Tibial artery (tissue), 4 donors: ENCODE measurements at regions not wholly inside any gene's neighbourhood (a gene's known extent, or its start where the extent isn't known, plus 50 kb on each side); places are given as distances from the start of the nearest gene placed in this dataset.

ENCODE experiments used
- DNase-seq, 2 donors: peaks; one replicate each; pipeline ENCODE4 v3.0.0-alpha.2; 2019
- H3K27ac ChIP-seq, 2 donors: fragments of 200-600 bp; sonication (generic) in 1 of 2; 1 replicate in 1 of 2; 2 replicates in 1 of 2; pipeline ENCODE4 v1.5.1; 2018 to 2019; ENCODE audit warnings: mild to moderate bottlenecking in 1 of 2
- H3K27me3 ChIP-seq, 2 donors: fragments of 200-600 bp; sonication (generic) in 1 of 2; one replicate each; pipeline versions ENCODE4 v1.5.1 to v1.6.0; 2016 to 2019
- H3K36me3 ChIP-seq, 3 donors: fragments of 200-600 bp; sonication (generic) in 2 of 3; one replicate each; pipeline ENCODE4 v1.5.1; 2016 to 2019; ENCODE audit warnings: mild to moderate bottlenecking in 2 of 3
- H3K4me1 ChIP-seq, 4 donors: fragments of 200-600 bp; sonication (generic) in 2 of 4; 1 replicate in 3 of 4; 2 replicates in 1 of 4; pipeline ENCODE4 v1.5.1; 2016 to 2019
- H3K4me3 ChIP-seq, 2 donors: fragments of 200-600 bp; sonication (generic) in 1 of 2; 1 replicate in 1 of 2; 2 replicates in 1 of 2; pipeline ENCODE4 v1.5.1; 2018 to 2019; ENCODE audit warnings: mild to moderate bottlenecking in 2 of 2
- H3K9me3 ChIP-seq, 3 donors: fragments of 200-600 bp; sonication (generic) in 1 of 3; one replicate each; pipeline ENCODE4 v1.5.1; 2016 to 2019
- intact Hi-C: fragments of 100-400 bp; cut with DNase I; formaldehyde crosslinking; loops from one replicate; pipeline ENCODE4 v1.15.0; 2023; ENCODE audit warnings: low total_unique reads
- TF ChIP-seq, protein P1 (sequence below), 2 experiments: fragments of 200-600 bp in 1 of 2; fragments of 450-650 bp in 1 of 2; IDR thresholded peaks; one replicate each; pipeline ENCODE4 v1.5.1; 2017 to 2019; ENCODE audit warnings: antibody characterized with exemption in 2 of 2, mild to moderate bottlenecking in 1 of 2, moderate library complexity in 1 of 2

DNA sequence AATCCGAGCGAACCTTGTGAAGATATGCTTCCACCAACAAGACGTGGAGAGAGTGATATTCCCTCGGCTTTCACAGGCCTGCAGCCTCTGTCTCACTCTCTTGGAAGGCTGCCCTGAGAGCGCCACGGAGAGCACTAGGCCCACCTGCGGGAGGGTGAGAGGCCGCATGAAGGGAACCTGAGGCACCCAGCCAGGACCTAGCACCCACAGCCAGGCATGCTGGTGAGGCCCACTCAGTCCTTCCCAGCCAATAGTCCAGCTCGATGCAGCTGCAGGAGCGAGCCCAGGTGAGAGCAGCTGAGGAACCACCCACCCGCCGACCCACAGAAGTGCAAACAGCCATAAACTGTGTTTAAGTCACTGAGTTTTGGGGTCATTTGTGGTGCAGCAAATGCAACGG lies 227.2 kb downstream of the QKI start:
- Histone ChIP-seq H3K9me3 (no peaks in the 10 kb centered on the region), H3K36me3 (no peaks in the 10 kb centered on the region), H3K4me3 (no peak overlapping the region), H3K4me1 (no peaks in the 10 kb centered on the region), H3K27ac (no peak overlapping the region), H3K27me3 (no peaks in the 10 kb centered on the region)
- DNase-seq, result peak in 1 of 2 donors; percentile 58
- TF ChIP-seq, protein P1, sequence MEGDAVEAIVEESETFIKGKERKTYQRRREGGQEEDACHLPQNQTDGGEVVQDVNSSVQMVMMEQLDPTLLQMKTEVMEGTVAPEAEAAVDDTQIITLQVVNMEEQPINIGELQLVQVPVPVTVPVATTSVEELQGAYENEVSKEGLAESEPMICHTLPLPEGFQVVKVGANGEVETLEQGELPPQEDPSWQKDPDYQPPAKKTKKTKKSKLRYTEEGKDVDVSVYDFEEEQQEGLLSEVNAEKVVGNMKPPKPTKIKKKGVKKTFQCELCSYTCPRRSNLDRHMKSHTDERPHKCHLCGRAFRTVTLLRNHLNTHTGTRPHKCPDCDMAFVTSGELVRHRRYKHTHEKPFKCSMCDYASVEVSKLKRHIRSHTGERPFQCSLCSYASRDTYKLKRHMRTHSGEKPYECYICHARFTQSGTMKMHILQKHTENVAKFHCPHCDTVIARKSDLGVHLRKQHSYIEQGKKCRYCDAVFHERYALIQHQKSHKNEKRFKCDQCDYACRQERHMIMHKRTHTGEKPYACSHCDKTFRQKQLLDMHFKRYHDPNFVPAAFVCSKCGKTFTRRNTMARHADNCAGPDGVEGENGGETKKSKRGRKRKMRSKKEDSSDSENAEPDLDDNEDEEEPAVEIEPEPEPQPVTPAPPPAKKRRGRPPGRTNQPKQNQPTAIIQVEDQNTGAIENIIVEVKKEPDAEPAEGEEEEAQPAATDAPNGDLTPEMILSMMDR (IDR thresholded peaks at IDR 0.05), result no peak
- intact Hi-C loops, result no loop called here

DNA sequence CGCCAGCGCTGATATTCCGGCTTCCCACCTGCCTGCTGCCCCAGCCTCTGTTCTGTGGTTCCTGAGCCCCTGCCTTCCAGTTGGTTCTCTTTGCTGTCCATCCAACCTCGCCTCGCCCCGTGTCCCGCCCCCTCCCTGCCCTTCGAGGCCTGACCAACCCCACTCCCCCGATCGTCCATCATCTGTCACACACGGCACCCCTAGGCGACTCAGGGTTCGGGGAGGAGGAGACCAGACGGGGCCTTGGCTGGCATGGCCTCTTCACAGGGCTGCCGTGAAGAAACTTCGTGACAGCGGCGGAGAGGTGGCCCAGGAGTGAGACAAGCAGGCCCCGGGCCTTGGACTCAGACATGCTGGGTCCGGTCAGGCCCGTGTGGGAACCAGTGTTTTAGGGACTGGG lies 226.1 kb downstream of the QKI start:
- Histone ChIP-seq H3K36me3 (no peaks in the 10 kb centered on the region), H3K9me3 (no peaks in the 10 kb centered on the region), H3K27me3 (peaks cover 0 to under 1% of the 10 kb centered on the region in 2 donors), H3K4me3 (no peak overlapping the region), H3K4me1 (no peaks in the 10 kb centered on the region), H3K27ac (no peak overlapping the region)
- peak in 1 of 2 donors; percentile 52 for DNase-seq
- intact Hi-C loops, result no loop called here
- TF ChIP-seq, protein P1 (IDR thresholded peaks at IDR 0.05), result no peak

DNA sequence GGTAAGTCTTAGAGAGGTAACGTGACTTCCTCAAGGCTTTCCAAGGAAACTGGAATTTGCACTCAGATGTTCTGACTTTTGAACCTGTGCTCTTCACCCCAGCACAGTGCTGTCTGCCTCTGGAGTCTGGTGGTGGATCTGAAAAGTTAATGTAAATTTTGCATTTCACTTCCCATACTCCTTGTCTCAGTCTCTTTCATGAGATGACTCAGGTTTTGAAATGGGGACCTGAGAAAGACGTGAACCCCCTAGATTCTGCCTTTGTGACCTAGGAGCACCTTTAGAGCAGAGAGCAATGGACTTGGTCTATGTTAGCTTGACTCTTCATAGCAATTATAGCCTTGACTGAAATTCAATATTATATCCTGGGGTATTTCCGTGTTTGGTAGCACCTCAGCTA lies 223.0 kb downstream of the QKI start:
- Histone ChIP-seq H3K36me3 (no peaks in the 10 kb centered on the region), H3K9me3 (no peaks in the 10 kb centered on the region), H3K4me1 (no peaks in the 10 kb centered on the region), H3K27ac (no peak overlapping the region), H3K27me3 (peaks cover 0 to 6% of the 10 kb centered on the region in 2 donors), H3K4me3 (no peak overlapping the region)
- DNase-seq, result no peak
- intact Hi-C loops, result no loop called here
- TF ChIP-seq, protein P1 (IDR thresholded peaks at IDR 0.05), result no peak

DNA sequence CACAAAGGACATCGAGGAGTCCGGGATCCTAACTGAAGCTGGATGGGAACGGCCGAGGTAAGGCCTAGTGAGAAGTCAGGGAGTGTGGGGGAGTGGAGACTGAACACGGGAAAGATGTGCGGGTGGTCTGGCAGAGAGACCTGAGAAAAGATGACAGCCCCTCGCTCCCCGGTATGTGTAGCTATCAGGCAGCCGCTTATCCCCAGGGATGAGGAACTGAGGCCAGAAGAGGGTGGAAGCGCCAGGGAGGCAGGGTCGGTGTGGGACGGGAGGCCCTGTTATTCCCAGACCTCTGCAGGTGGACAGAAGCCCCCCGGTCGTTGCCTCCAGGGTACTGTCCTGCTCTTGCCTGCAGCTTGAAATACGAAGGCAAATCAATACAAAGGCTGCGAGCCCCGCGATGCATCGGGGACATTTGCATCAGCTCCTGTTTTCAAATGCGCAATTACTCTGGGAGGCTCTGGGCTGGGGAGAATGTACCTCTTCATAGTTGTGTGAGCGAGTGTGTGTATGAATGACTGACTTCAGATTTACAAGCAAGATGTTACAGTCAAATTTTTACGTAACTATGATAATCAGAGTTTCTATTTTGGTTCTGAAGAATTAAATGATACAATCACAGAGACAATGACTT lies 221.3 kb downstream of the QKI start:
- Histone ChIP-seq H3K4me1 (no peaks in the 10 kb centered on the region), H3K4me3 (no peak overlapping the region), H3K36me3 (no peaks in the 10 kb centered on the region), H3K9me3 (peaks cover 0 to 2% (median 0%) of the 10 kb centered on the region in 3 donors), H3K27ac (no peak overlapping the region), H3K27me3 (peaks cover 0 to 15% of the 10 kb centered on the region in 2 donors)
- peak in 1 of 2 donors; percentile 39 for DNase-seq
- intact Hi-C loops, result no loop called here
- TF ChIP-seq, protein P1 (IDR thresholded peaks at IDR 0.05), result no peak

DNA sequence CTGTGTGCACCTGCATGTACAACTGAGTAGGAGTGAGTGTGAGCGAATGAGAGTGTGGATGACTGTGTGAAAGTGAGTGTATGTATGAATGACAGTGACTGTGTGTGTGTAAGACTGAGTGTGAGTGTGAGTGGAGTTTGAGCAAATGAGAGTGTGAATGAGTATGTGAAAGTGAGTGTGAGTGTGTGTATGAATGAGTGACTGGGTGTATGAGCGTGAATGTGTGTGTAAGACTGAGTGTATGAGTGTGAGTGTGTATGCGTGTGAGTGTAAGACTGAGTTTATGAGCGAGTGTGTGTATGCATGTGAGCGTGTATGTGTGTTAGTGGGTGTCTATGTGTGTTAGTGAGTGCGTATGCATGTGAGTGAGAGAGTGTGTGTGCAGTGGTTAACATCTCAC lies 220.8 kb downstream of the QKI start:
- H3K27me3 ChIP-seq, result peaks cover 0 to 20% of the 10 kb centered on the region in 2 donors
- no peaks in the 10 kb centered on the region for H3K36me3 ChIP-seq
- intact Hi-C loops, result no loop called here
- TF ChIP-seq, protein P1 (IDR thresholded peaks at IDR 0.05), result no peak
- H3K9me3 ChIP-seq, result peaks cover 0 to 7% (median 0%) of the 10 kb centered on the region in 3 donors
- DNase-seq, result no peak
- no peak overlapping the region for H3K27ac ChIP-seq
- H3K4me3 ChIP-seq, result no peak overlapping the region
- H3K4me1 ChIP-seq, result no peaks in the 10 kb centered on the region
